HCT116 (cell line): ENCODE measurements at regions not wholly inside any gene's neighbourhood (a gene's known extent, or its start where the extent isn't known, plus 50 kb on each side); places are given as distances from the start of the nearest gene placed in this dataset.

ENCODE experiments used
- ATAC-seq: fragments of 200-7000 bp; cut with Tn5 transposase; 2 replicates; pipeline ENCODE4 v1.9.1; 2020; ENCODE audit warnings: mild to moderate bottlenecking, moderate library complexity
- BruUV-seq: library from RNA; stranded (reverse); fragments of 400-500 nt; replicated peaks from 2 replicates; lab custom pipeline; 2021; lab: Mats Ljungman, UMichigan
- CTCF ChIA-PET: fragments of 300-600 bp; sonication (Branson Sonifier 250); formaldehyde crosslinking; loops from one replicate; lab custom pipeline; 2021; ENCODE audit warnings: antibody characterized with exemption; lab: Charles Lee
- POLR2A ChIA-PET: fragments of 300-600, 350-600 bp; sonication (Branson Sonifier 250); formaldehyde crosslinking; loops from one replicate; lab custom pipeline; 2021; ENCODE audit warnings: antibody characterized with exemption; lab: Charles Lee
- RAD21 ChIA-PET, 2 experiments: fragments of 300-600 bp; sonication (Branson Sonifier 250); formaldehyde crosslinking; loops; one replicate each; lab custom pipeline; 2023; ENCODE audit warnings: low total read pairs in 2 of 2; ENCODE audit not compliant: uncharacterized antibody in 2 of 2, unreplicated experiment in 2 of 2, low non-redundant PET in 1 of 2; lab: Charles Lee
- DNase-seq: peaks from one replicate; pipeline ENCODE4 v3.0.0-alpha.2; 2010; ENCODE audit warnings: low read depth, low spot score
- H2AFZ ChIP-seq: fragments of 200-600 bp; shearing (Covaris generic), sonication (generic); 2 replicates; pipeline ENCODE4 v1.6.1; 2017; ENCODE audit warnings: low read depth, mixed run types, mixed read lengths, antibody characterized with exemption, low read length; ENCODE audit not compliant: poor library complexity, severe bottlenecking
- H3K27ac ChIP-seq: 2 replicates; pipeline ENCODE4 v1.5.1; 2012; ENCODE audit warnings: low read depth, low read length
- H3K27me3 ChIP-seq: fragments of 200-600 bp; sonication (generic); 2 replicates; pipeline ENCODE4 v1.6.1; 2016; ENCODE audit warnings: mixed run types, low read length, mixed read lengths; ENCODE audit not compliant: insufficient read depth
- H3K36me3 ChIP-seq, 2 experiments: fragments of 200-500 bp in 1 of 2; fragments of 200-600 bp in 1 of 2; sonication (Bioruptor generic) in 1 of 2; sonication (generic) in 1 of 2; 2 replicates each; pipeline versions ENCODE4 v1.5.1 to v1.6.1; 2014 to 2016; ENCODE audit warnings: low read length in 2 of 2, inconsistent platforms in 1 of 2, mixed read lengths in 1 of 2, mixed run types in 1 of 2; ENCODE audit not compliant: insufficient read depth in 2 of 2, control insufficient read depth in 1 of 2
- H3K4me1 ChIP-seq, 2 experiments: fragments of 200-600 bp in 1 of 2; sonication (generic) in 1 of 2; 2 replicates each; pipeline versions ENCODE4 v1.5.1 to v1.6.1; 2012 to 2017; ENCODE audit warnings: low read length in 2 of 2, inconsistent platforms in 1 of 2, mild to moderate bottlenecking in 1 of 2, mixed read lengths in 1 of 2, mixed run types in 1 of 2, moderate library complexity in 1 of 2; ENCODE audit not compliant: insufficient read depth in 2 of 2, control insufficient read depth in 1 of 2
- H3K4me2 ChIP-seq: fragments of 200-600 bp; sonication (generic); 2 replicates; pipeline ENCODE4 v1.6.1; 2017; ENCODE audit warnings: mixed run types, low read length, mixed read lengths
- H3K4me3 ChIP-seq, 2 experiments: fragments of 200-600 bp in 1 of 2; sonication (generic) in 1 of 2; replicated peaks in 1 of 2; 2 replicates each; pipeline ENCODE4 v1.5.1; 2011 to 2016; ENCODE audit warnings: low read length in 2 of 2, control low read depth in 1 of 2, low read depth in 1 of 2, mild to moderate bottlenecking in 1 of 2, mixed read lengths in 1 of 2, mixed run types in 1 of 2
- H3K79me2 ChIP-seq: fragments of 200-600 bp; sonication (generic); 2 replicates; pipeline ENCODE4 v1.6.1; 2017; ENCODE audit warnings: mild to moderate bottlenecking, mixed run types, low read length, moderate library complexity, mixed read lengths; ENCODE audit not compliant: insufficient read depth
- H3K9ac ChIP-seq: fragments of 200-600 bp; sonication (generic); 2 replicates; pipeline ENCODE4 v1.6.1; 2016; ENCODE audit warnings: low read length, mixed read lengths
- H3K9me2 ChIP-seq: fragments of 200-600 bp; sonication (generic), shearing (Covaris generic); 2 replicates; pipeline ENCODE4 v1.6.1; 2017; ENCODE audit warnings: mixed run types, mild to moderate bottlenecking, moderate library complexity; ENCODE audit not compliant: insufficient read depth
- H3K9me3 ChIP-seq, 2 experiments: fragments of 200-500 bp in 1 of 2; fragments of 200-600 bp in 1 of 2; sonication (Bioruptor generic) in 1 of 2; sonication (generic) in 1 of 2; 2 replicates each; pipeline ENCODE4 v1.6.1; 2014 to 2017; ENCODE audit warnings: low read length in 2 of 2, mixed read lengths in 2 of 2, inconsistent platforms in 1 of 2, low read depth in 1 of 2, mild to moderate bottlenecking in 1 of 2, mixed run types in 1 of 2, moderate library complexity in 1 of 2; ENCODE audit not compliant: control insufficient read depth in 1 of 2, insufficient read depth in 1 of 2
- H4K20me1 ChIP-seq: fragments of 200-600 bp; sonication (generic), shearing (Covaris generic); 2 replicates; pipeline ENCODE4 v1.6.1; 2017; ENCODE audit warnings: mixed run types, mild to moderate bottlenecking, moderate library complexity; ENCODE audit not compliant: insufficient read depth
- ATF3 ChIP-seq: IDR thresholded peaks from 2 replicates; pipeline ENCODE4 v1.6.1; 2012
- CBX3 ChIP-seq: IDR thresholded peaks from 2 replicates; pipeline ENCODE4 v1.6.1; 2012; ENCODE audit warnings: low read depth
- CEBPB ChIP-seq: IDR thresholded peaks from 2 replicates; pipeline ENCODE4 v1.6.1; 2012; ENCODE audit warnings: low read depth
- CTCF ChIP-seq, 3 experiments: fragments of 200-600 bp in 1 of 3; sonication (generic) in 1 of 3; IDR thresholded peaks in 2 of 3; conservative IDR thresholded peaks in 1 of 3; 2 replicates each; pipeline ENCODE4 v1.5.1; 2012 to 2017; ENCODE audit warnings: low read depth in 2 of 3, low read length in 2 of 3, antibody characterized with exemption in 1 of 3, borderline replicate concordance in 1 of 3, control low read depth in 1 of 3, mild to moderate bottlenecking in 1 of 3, mixed read lengths in 1 of 3, mixed run types in 1 of 3, moderate library complexity in 1 of 3; ENCODE audit not compliant: insufficient read depth in 1 of 3
- EGR1 ChIP-seq: IDR thresholded peaks from 2 replicates; pipeline ENCODE4 v1.6.1; 2012; ENCODE audit warnings: low read depth
- EZH2 ChIP-seq: fragments of 200-600 bp; sonication (generic); IDR thresholded peaks from 2 replicates; pipeline ENCODE4 v1.6.1; 2017; ENCODE audit warnings: antibody characterized with exemption, mixed run types
- EZH2phosphoT487 ChIP-seq: fragments of 200-600 bp; IDR thresholded peaks from 2 replicates; pipeline ENCODE4 v1.6.1; 2018; ENCODE audit warnings: antibody characterized with exemption, borderline replicate concordance
- POLR2A ChIP-seq: IDR thresholded peaks from 2 replicates; pipeline ENCODE4 v1.7.0; 2011; ENCODE audit warnings: borderline replicate concordance; ENCODE audit not compliant: insufficient read depth, insufficient read length; ENCODE audit errors: extremely low read depth
- POLR2AphosphoS5 ChIP-seq: IDR thresholded peaks from 2 replicates; pipeline ENCODE4 v1.6.1; 2011; ENCODE audit warnings: mild to moderate bottlenecking, low read depth, low read length, moderate library complexity
- RAD21 ChIP-seq: IDR thresholded peaks from 2 replicates; pipeline ENCODE4 v1.6.1; 2012; ENCODE audit warnings: low read depth, mild to moderate bottlenecking
- REST ChIP-seq: IDR thresholded peaks from 2 replicates; pipeline ENCODE4 v1.6.1; 2012; ENCODE audit warnings: low read depth
- SIN3A ChIP-seq: IDR thresholded peaks from 2 replicates; pipeline ENCODE4 v1.6.1; 2012; ENCODE audit warnings: low read depth
- SP1 ChIP-seq: IDR thresholded peaks from 2 replicates; pipeline ENCODE4 v1.6.1; 2012; ENCODE audit warnings: low read depth
- SRF ChIP-seq: IDR thresholded peaks from 2 replicates; pipeline ENCODE4 v1.6.1; 2012; ENCODE audit warnings: low read depth
- TCF7L2 ChIP-seq: IDR thresholded peaks from 2 replicates; pipeline ENCODE4 v1.7.0; 2011; ENCODE audit warnings: borderline replicate concordance, inconsistent platforms; ENCODE audit not compliant: insufficient read depth, insufficient read length; ENCODE audit errors: extremely low read depth
- YY1 ChIP-seq: IDR thresholded peaks from 2 replicates; pipeline ENCODE4 v1.6.1; 2011; ENCODE audit warnings: low read length, low read depth, moderate library complexity, mild to moderate bottlenecking; ENCODE audit not compliant: insufficient replicate concordance; ENCODE audit errors: extremely low read depth
- ZBTB33 ChIP-seq: IDR thresholded peaks from 2 replicates; pipeline ENCODE4 v1.6.1; 2011; ENCODE audit warnings: mild to moderate bottlenecking, low read length, moderate library complexity; ENCODE audit not compliant: insufficient replicate concordance; ENCODE audit errors: extremely low read depth
- ZFX ChIP-seq: fragments of 450-650 bp; IDR thresholded peaks from 2 replicates; pipeline ENCODE4 v1.6.1; 2017
- ZNF274 ChIP-seq: fragments of 200-500 bp; sonication (Bioruptor generic); IDR thresholded peaks from 2 replicates; pipeline ENCODE4 v1.6.1; 2014; ENCODE audit warnings: mild to moderate bottlenecking, low read depth, low read length, inconsistent platforms
- intact Hi-C: fragments of 100-400 bp; cut with micrococcal nuclease; formaldehyde crosslinking; loops from 2 replicates; pipeline ENCODE4 v1.10.0; 2022

- Histone ChIP-seq H2AFZ (no peak overlapping the region), H3K9ac (no peak overlapping the region), H3K27me3 (no peaks in the 10 kb centered on the region), H3K4me3 (no peak overlapping the region), H3K27ac (no peak overlapping the region), H4K20me1 (no peaks in the 10 kb centered on the region), H3K36me3 (no peaks in the 10 kb centered on the region), H3K79me2 (no peaks in the 10 kb centered on the region), H3K9me2 (no peaks in the 10 kb centered on the region), H3K4me2 (no peak overlapping the region), H3K4me1 (no peaks in the 10 kb centered on the region), H3K9me3 (peaks cover 0 to 7% of the 10 kb centered on the region in 2 experiments; a peak in 1 of 4 replicates)
- DNase-seq (no peak), ATAC-seq (no peak)
- TF ChIP-seq YY1 (no peak), TCF7L2 (no peak), SP1 (no peak), REST (no peak), POLR2A (no peak), ZFX (no peak), EZH2 (no peak), POLR2AphosphoS5 (no peak), CTCF (IDR thresholded peaks at IDR 0.05 in 2 of 3, conservative IDR thresholded peaks at IDR 0.05 in 1 of 3; ENCODE audit: borderline replicate concordance in 1 of 3, insufficient read depth in 1 of 3, low read depth in 2 of 3, low read length in 2 of 3) (no peak), SIN3A (no peak), CBX3 (no peak), SRF (no peak), EGR1 (no peak), CEBPB (no peak), RAD21 (no peak), ZNF274 (no peak), ATF3 (no peak), ZBTB33 (no peak), EZH2phosphoT487 (no peak)
- intact Hi-C loops, result no loop called here
- POLR2A ChIA-PET, result no interaction called here
- RAD21 ChIA-PET, result no interaction called here
- CTCF ChIA-PET, result no interaction called here
- no TSS peak for BruUV-seq
Measured at GRCh38 chr6:3585320-3585935, 128.6 kb upstream of the SLC22A23 start.
